NCI-H128 (cell line): ENCODE measurements at regions not wholly inside any gene's neighbourhood (a gene's known extent, or its start where the extent isn't known, plus 50 kb on each side); places are given as distances from the start of the nearest gene placed in this dataset.
"Not testable (repeated sequence)": the region's sequence is repeated elsewhere in the genome, so short reads cannot be mapped to it uniquely, and the experiment has no call there.

ENCODE experiments used
- DNase-seq: peaks from one replicate; lab custom pipeline; 2025; ENCODE audit not compliant: unreplicated experiment; lab: John Stamatoyannopoulos, UW

DNA sequence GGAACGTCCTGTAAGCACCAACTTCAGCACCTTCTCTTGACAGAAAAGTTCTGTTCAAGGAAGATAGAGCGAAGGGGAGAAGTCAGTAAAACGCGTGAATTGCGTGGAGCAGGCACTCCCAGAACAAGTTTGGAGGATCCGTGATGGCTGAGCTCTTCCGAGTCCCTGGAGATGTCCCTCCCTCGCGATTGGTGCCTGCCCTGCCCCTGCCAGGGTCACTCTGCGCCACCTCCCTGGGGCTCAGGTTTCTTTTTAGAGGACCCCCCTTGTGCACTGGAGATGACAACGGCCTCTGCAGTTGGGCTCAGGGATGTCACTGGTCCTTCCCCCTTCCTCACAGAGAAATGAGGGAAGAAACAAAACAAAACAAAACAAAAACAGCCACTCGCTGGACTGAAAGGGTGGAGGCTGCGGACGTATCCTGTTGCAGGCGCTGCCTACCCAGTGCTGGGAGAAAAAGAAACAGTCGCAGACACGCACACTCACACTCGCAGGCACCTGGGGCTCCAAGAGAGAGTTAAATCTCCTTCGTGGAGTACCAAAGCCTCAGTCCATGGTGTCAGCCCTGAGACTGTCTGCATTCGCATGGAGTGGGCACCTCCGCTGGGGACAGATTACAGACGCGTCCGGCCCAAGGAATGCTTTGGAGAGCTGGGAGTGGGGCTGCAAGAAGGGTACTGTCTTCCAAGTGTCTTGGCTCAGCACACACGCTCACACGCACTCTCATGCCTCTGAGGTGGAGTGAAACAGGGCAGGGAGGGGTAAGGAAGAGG lies 512.7 kb downstream of the SLCO4C1 start:
- DNase-seq, result no peak

DNA sequence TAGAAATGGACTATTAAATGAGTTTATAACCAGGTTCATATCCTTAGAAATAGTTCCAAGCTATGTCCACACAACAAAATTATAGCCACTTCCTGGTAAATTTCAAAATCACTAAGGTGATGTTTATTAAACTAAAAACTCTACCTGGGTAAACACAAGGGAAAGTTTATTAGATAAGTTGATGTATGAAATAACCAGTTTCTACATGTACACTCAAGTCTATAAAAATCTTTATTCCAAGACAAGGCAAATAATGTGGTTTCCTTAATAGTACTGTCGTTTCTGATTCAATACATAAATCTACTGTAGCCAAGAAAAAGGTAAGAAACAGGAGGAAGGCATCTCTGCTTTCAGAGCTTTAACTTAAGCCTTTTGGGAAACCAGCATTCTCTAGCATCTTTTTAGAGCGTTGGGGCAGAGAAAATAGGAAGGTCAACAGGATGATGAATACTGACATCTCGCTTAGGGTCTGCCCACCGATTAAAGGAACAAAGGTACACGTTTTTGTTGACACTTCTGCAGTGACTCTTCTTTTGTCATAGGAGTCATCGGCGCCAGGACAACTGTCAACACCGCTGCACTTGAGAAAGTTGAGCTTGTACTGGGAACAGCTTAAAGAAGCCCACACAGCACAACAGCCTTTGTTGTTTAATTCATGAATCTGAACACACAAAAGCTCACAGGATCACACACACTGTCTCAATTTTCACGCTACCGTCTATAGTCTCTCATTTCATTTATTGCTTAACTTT lies 513.6 kb downstream of the SLCO4C1 start:
- no peak for DNase-seq

DNA sequence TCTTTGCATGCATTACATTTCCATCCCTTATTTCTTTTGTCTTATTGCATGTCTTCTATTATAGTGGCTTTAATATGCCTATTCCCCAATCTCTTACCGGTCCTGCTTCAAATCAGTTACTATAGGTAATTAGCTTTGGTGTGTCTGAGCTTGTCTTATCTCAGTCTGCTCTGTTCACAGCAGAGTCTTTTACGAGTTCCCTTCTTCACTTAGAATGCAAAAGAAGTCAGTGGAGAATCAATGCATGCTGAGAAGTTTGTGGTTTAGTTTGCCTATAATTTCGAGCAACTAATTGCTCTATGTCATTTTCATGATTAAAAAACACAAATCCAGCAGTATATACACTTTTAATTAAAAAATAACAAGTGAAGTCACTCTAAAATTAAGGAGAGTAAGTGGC lies 545.0 kb downstream of the SLCO4C1 start:
- DNase-seq, result no peak

DNA sequence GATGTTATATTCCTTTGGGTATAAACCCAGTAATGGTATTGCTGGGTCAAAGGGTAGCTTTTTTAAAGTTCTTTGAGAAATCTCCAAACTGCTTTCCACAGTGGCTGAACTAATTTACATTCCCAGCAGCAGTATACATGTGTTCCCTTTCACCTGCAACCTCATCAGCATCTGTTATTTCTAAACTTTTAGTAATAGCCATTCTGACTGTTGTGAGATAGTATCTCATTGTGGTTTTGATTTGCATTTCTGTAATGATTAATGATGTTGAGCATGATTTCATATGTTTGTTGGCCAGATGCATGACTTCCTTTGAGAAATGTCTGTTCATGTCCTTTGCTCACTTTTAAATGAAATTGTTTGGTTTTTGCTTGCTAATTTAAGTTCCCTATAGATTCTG lies 553.1 kb downstream of the SLCO4C1 start:
- DNase-seq, result not testable (repeated sequence)

DNA sequence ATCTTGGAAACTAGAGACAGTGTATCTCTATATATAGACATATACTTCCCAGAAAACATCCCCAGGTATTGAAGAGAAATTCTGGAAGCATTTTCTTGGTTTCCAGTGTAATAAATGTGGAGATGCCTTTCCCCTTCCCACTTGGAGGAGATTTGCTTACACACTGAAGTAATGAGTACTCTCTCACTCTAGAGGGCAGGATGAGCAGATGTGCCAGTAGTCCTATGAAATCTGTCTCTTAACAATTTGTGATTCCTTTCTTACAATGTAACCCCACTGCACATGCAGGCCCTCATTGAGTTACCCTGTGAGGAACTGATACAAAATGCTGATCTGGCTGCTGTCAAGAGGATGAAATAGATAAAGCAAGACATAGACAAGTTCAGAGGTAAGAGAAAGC lies 567.2 kb downstream of the SLCO4C1 start:
- no peak for DNase-seq

DNA sequence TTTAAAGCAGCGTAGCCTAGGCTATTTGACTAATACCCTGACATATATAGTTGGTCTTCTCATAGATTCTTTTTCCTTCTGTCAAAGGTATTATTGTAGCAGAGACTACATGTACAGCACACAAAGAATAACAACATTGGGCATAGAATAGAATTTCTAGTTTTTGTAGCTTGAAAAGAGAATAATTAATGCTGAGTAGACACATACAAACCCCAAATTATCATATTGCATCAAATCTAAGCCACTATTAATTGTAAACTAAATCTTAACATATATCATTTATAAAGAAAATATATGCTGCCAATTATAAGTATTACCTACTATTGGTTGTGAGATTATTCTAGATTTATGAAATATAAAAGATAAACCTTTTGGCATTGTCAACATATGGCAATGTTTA lies 574.5 kb downstream of the SLCO4C1 start:
- no peak for DNase-seq

DNA sequence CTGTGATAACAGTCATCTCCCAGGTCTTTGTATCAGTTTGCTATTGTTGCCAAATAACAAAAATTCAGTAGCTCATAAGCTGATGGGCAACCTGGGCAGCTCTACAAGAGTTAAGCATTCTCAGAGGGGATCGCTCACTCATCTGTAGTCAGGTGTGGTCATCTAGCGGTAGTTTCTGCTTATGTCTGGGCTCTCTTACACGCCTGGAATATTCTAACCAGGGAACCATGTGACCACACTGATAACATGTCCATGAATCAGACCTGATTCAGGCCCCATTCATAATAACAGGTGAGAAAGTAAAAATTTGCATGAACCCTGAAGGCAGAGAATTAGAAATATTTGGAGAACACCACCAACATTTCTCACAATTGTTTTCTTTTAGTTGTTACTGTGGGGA lies 576.1 kb downstream of the SLCO4C1 start:
- no peak for DNase-seq

DNA sequence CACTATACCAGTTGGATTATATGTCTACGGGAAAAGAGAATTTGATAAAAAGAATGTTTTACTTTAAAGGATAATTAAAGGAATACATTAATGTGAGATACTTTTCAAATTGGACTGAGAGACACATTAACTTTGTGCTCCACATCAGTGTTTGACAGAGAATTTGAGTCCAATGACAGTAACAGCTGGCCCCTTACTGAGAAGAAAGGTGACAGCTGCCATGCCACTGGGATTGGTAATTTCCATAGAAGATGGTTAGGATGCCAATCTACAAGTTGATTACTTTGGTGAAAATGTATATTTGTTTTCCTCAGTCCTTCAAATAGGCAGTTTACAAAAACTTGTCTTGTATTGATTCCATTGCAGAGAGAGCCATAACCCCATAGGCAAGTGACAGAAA lies 578.4 kb downstream of the SLCO4C1 start:
- DNase-seq, result no peak

DNA sequence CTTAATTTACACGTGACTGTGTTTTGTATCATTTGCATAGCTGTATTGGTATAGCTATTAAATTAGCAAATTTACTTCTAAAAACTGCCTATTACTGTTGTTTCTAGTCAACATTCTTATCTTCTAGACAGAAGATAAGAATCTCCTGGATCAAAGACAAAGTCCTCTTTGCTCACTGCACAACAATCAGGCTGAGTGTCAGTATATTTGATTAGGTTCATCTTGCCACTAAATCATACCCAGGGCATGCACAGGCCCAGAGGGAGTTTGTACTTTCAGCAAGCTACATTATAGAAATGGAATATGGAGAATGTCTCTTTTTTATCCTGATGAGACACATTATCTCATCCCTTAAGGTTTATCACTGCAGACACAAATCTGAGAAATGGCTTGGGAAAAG lies 579.1 kb downstream of the SLCO4C1 start:
- DNase-seq, result no peak

DNA sequence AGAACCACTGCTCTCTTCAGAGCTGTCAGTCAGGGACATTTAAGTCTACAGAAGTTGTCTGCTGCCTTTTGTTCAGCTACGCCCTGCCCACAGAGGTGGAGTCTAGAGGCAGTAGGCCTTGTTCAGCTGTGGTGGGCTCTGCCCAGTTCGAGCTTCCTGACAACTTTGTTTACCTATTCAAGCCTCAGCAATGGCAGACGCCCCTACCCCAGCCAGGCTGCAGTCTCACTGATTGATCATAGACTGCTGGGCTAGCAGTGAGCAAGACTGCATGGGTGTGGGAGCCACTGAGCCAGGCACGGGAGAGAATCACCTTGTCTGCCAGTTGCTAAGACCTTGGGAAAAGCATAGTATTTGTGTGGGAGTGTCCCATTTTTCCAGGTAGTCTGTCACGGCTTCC lies 580.3 kb downstream of the SLCO4C1 start:
- DNase-seq, result not testable (repeated sequence)

DNA sequence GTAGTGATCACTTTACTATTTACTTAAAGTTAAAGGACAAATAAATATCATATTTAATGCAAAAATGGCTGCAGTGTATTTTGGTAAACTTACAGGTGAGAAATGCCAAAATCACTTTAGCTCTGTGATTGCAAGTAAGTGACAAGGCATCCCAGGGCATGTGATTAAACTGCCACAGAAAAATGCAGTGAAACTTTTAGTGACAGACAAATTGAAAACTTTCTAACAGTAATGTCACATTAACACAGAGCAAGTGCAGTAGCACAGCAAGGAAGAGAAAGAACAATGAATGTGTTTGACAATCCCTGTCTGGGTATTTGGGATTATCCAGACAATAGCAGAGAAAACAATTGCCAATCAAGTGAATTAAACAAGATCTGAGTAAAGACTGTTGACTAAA lies 606.8 kb downstream of the SLCO4C1 start:
- no peak for DNase-seq

DNA sequence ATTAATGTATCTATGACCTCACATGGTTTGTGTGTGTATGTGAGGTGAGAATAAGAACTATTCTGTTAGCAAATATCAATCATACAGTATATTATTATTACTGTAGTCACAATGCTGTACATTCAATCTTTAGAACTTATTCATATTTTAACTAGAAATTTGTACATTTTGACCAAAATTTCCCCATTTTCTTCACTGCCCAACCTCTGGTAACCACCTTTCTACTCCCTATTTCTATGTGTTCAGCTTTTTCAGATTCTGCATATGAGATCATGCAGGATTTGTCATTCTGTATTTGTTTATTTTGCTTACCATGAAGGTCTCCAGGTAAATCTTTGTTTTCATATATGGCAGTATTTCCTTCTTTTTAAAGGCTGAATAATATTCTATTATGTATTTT lies 607.9 kb downstream of the SLCO4C1 start:
- DNase-seq, result no peak

DNA sequence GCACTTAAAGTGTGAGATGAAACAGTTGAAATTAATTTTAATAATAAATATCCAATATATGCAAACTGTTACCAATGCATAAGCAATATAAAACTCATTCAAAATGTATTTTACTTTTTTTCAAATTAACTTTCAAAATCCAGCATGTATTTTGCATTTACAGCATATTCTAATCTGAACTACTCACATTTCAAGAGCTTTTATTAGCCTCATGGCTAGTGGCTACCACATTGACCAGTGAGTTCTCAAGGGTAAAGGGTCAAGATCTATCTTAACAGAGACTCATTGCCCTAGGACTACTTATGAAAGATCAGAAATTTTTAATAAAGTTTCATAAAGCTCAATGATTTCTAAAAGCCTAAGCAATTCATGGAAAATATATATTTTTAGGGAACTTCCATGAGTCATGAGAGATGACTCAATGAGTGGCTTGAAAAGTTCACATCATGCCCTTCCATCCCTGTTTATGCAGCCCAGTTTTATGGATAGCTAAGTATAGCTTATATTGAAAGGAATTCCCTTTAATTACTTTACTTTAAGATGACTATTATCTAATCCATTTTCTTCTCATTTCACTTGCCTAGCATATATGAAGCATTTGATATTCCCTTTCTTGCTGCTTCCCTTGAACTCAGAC lies 608.6 kb downstream of the SLCO4C1 start:
- DNase-seq, result no peak

DNA sequence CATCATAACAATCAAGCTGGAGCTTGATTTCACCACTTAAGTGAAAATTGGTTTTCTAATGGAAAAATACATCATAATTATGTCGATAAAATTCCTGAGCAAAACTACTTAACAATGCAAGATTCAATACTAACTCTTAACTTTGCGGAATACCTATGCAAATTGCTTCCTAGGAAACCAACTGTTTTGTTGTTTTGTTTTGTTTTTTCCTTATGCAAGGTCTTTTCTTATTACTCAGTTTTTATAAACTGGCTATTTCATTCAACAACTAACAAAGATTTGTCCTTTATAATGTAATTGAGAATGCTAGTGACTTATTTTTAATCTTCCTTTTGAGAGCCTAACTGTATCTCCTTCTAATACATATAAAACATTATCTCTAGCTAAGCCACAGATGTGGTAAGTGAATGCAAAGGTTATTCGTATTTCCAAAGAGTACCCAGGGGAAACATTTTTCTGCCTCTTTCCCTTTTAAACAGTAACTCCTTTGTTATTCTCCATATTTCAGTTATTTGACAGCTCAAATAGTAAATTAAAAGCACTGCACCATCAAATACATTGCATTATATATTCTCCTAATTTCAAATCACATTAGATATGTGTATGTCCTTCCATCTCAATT lies 609.4 kb downstream of the SLCO4C1 start:
- no peak for DNase-seq

DNA sequence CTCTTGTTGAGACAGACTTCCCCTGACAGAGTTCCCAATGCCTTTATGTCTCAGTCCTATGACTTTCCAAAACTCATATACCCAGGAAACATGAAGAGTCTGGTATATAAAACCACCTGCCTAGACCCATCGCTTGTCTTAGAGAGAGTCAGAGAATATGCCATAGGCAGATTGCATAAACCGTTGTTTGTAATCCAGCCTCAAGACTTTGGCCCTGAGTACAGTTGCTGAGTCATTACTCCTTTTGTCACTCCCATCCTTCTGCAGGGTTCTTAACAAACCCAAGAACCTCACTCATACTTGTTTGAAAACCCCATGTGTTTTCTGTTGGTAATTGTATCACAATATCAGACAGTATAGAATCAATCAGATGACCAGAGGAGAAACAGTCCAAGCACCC lies 616.3 kb downstream of the SLCO4C1 start:
- DNase-seq, result no peak

DNA sequence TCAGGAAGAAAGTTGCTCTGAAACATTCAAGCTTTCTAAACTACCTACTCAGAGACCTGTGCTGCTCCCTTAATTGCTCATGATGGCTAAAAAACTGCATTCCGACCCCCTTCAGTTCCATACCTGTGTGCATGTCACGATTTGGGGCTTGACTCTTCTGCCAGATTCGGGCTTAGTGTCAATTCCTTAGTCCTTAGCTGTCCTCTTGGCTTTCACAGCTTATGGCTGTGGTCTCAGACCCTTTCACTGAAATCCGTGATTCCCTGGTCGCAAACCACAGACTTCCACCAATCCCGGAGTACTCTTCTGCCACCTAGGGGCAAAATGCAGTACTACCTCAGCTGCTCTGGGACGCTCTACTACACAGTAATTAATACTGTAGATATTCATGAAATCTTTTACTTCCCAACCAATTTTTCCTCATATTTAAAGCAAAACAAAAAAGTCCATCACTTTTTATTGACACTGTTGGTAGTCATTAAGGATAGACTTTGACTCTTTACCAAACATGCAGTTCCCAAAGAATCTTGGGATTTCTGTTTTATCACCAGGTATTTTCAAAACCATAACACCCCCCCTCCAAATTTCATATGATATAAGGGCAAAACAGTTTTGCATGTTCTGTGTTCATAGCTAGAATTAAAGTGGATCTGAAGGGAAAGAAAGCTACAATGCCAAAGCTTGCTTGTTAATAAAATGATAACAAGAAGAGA lies 617.4 kb downstream of the SLCO4C1 start:
- DNase-seq, result no peak

DNA sequence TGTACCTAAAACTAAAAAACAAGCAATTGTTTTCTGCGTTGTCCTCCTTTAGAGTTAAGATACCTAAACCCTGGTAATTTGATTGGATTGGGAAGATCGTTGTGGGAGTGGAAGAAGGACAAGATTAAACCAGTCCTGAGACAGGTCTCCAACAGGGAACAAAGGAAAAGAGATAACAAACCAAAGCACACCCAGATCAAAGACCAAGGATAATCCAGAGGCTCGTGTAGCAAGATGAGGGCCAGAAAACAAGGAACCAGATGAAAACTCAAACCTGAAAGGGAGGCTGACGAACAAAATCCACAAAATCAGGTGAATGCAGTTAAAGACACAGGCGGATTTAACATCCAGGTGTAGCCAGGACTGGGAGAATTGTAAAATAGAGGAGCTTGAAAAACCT lies 618.1 kb downstream of the SLCO4C1 start:
- no peak for DNase-seq

DNA sequence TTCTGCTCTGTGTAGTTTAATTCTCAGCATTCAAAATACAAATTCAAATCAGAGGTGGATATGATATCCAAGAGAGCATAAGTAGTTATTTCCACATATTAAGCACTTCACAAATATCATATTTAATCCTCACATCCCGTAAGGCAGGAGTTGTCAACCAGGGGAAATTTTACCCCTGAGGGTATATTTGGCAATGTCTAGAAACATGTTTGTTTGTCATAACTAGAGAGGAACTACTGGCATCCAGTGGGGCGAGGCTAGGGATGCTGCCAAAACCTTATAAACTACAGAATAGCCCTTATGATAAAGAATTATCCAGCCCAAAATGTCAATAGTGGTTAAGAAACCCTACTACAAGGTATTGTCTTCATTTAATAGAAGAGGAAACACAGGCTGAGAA lies 619.4 kb downstream of the SLCO4C1 start:
- DNase-seq, result no peak

DNA sequence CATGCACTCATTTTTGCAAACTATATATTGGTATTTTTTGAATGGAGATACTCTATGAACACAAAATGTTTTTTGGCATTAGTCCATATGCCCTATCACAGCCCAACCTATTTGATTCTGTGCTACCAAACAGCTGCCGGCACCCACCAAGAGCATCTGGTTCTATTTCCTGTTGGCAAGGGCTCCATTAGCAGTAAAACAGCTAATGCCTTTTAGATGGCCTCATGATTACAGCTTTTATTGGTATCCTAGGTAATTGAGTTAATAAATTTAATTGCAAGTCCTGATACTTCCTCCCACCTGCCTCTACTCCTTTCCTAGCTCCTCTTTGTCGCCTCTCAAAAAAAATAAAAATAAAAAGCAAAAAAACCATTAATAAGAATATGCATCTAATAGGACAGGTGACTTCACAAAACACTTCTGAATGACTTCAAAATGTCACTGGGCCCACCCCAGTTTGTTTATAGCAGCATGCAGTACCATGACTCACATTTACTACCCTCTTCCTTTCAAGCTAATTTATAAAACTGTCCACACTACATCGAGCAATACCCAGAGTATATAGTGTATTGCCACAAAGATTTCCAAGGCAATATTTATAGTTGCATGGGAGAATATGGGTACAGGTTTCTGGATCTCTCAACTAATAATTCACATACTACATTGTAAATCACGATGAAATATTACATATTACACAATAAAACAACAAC lies 620.4 kb downstream of the SLCO4C1 start:
- DNase-seq, result peak; percentile 17

DNA sequence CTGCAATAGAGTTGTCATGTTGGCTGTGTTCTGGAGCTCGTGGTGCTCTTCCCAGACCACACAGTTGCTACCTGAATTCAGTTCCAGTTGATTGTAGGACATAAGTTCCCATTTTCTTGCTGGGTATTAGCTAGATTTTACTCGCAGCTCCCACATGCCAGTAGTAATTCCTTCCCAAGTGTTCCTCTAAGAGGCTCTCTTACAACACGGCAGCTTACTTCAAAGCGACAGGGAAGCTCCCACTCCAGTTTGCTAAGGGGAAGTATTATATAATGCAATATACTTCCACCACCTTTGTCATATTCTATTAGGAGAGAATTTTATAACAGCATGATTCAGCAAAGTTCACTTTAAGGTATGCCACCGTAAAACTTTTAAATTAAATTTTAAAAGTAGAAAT lies 623.0 kb downstream of the SLCO4C1 start:
- no peak for DNase-seq
